DMS79 (cell line): ENCODE measurements at regions not wholly inside any gene's neighbourhood (a gene's known extent, or its start where the extent isn't known, plus 50 kb on each side); places are given as distances from the start of the nearest gene placed in this dataset.

ENCODE experiments used
- DNase-seq: peaks from one replicate; lab custom pipeline; 2025; lab: John Stamatoyannopoulos, UW

GRCh38 chr4:96097693-96098092 lies 257.8 kb downstream of the PDHA2 start:
- DNase-seq, result no peak

GRCh38 chr4:96099031-96099430 lies 259.1 kb downstream of the PDHA2 start:
- DNase-seq, result no peak

GRCh38 chr4:96102541-96103026 lies 262.7 kb downstream of the PDHA2 start:
- DNase-seq, result no peak

GRCh38 chr4:96103086-96103485 lies 263.2 kb downstream of the PDHA2 start:
- DNase-seq, result no peak

GRCh38 chr4:96108146-96108545 lies 268.3 kb downstream of the PDHA2 start:
- DNase-seq, result no peak

GRCh38 chr4:96112631-96113030 lies 272.7 kb downstream of the PDHA2 start:
- no peak for DNase-seq

GRCh38 chr4:96120206-96120605 lies 280.3 kb downstream of the PDHA2 start:
- no peak for DNase-seq

- no peak for DNase-seq
Observed at GRCh38 chr4:96126227-96126626, 286.3 kb downstream of the PDHA2 start.

- no peak for DNase-seq
Observed at GRCh38 chr4:96131186-96131585, 291.3 kb downstream of the PDHA2 start.

GRCh38 chr4:96134806-96135205 lies 294.9 kb downstream of the PDHA2 start:
- DNase-seq, result no peak

- no peak for DNase-seq
Observed at GRCh38 chr4:96136056-96136455, 296.2 kb downstream of the PDHA2 start.

GRCh38 chr4:96139251-96139929 lies 299.5 kb downstream of the PDHA2 start:
- DNase-seq, result no peak

- DNase-seq, result no peak
Observed at GRCh38 chr4:96145601-96146000, 305.7 kb downstream of the PDHA2 start.

GRCh38 chr4:96146686-96147085 lies 306.8 kb downstream of the PDHA2 start:
- DNase-seq, result no peak

GRCh38 chr4:96149894-96150293 lies 310.0 kb downstream of the PDHA2 start:
- no peak for DNase-seq

GRCh38 chr4:96150466-96150865 lies 310.6 kb downstream of the PDHA2 start:
- no peak for DNase-seq

GRCh38 chr4:96152824-96153223 lies 312.9 kb downstream of the PDHA2 start:
- no peak for DNase-seq

- DNase-seq, result no peak
Observed at GRCh38 chr4:96154676-96155075, 314.8 kb downstream of the PDHA2 start.

GRCh38 chr4:96162636-96163035 lies 322.7 kb downstream of the PDHA2 start:
- no peak for DNase-seq

GRCh38 chr4:96164814-96165351 lies 325.0 kb downstream of the PDHA2 start:
- DNase-seq, result no peak

GRCh38 chr4:96166806-96167205 lies 326.9 kb downstream of the PDHA2 start:
- DNase-seq, result no peak

- DNase-seq, result no peak
Observed at GRCh38 chr4:96170198-96170597, 330.3 kb downstream of the PDHA2 start.

- DNase-seq, result no peak
Observed at GRCh38 chr4:96173756-96174155, 333.9 kb downstream of the PDHA2 start.

GRCh38 chr4:96175871-96176270 lies 336.0 kb downstream of the PDHA2 start:
- DNase-seq, result no peak
